HepG2 (cell line): ENCODE measurements at regions not wholly inside any gene's neighbourhood (a gene's known extent, or its start where the extent isn't known, plus 50 kb on each side); places are given as distances from the start of the nearest gene placed in this dataset.

Experiments
- ETV6 ChIP-seq: sonication (generic); formaldehyde crosslinking; conservative IDR thresholded peaks from 2 replicates; pipeline ENCODE4 v1.4.0; 2020; ENCODE audit warnings: missing genetic modification reagents
- FOXA3 ChIP-seq: IDR thresholded peaks from 2 replicates; pipeline ENCODE4 v1.6.1; 2016; ENCODE audit warnings: missing genetic modification reagents, missing compliant biosample characterization
- GATAD2A ChIP-seq: IDR thresholded peaks from 2 replicates; pipeline ENCODE4 v1.6.1; 2016
- GTF3A ChIP-seq: sonication (generic); formaldehyde crosslinking; conservative IDR thresholded peaks from 2 replicates; pipeline ENCODE4 v1.4.0; 2020; ENCODE audit warnings: mild to moderate bottlenecking, missing genetic modification reagents
- HHEX ChIP-seq: IDR thresholded peaks from 2 replicates; pipeline ENCODE4 v1.6.1; 2016; ENCODE audit warnings: control low read depth
- HMG20B ChIP-seq: conservative IDR thresholded peaks from 2 replicates; pipeline ENCODE4 v1.6.1; 2016; ENCODE audit warnings: missing genetic modification reagents, missing compliant biosample characterization
- KAT8 ChIP-seq: IDR thresholded peaks from 2 replicates; pipeline ENCODE4 v1.6.1; 2016; ENCODE audit warnings: missing genetic modification reagents, missing compliant biosample characterization
- MAZ ChIP-seq, 2 experiments: sonication (generic) in 1 of 2; formaldehyde crosslinking in 1 of 2; IDR thresholded peaks; 2 replicates each; pipeline versions ENCODE4 v1.5.0 to v1.6.1; 2012 to 2020; ENCODE audit warnings: low read depth in 2 of 2, mild to moderate bottlenecking in 2 of 2, borderline replicate concordance in 1 of 2, improper control_type of control experiment in 1 of 2, low read length in 1 of 2, missing genetic modification reagents in 1 of 2, moderate library complexity in 1 of 2
- MIXL1 ChIP-seq: IDR thresholded peaks from 2 replicates; pipeline ENCODE4 v1.6.1; 2016
- RFX3 ChIP-seq: IDR thresholded peaks from 2 replicates; pipeline ENCODE4 v1.6.1; 2016; ENCODE audit warnings: missing biosample characterization, missing genetic modification reagents
- SOX13 ChIP-seq, 3 experiments: fragments of 450-650 bp in 1 of 3; sonication (generic) in 1 of 3; formaldehyde crosslinking in 1 of 3; IDR thresholded peaks in 2 of 3; conservative IDR thresholded peaks in 1 of 3; 2 replicates each; pipeline versions ENCODE4 v1.5.0 to v1.6.1; 2016 to 2020; ENCODE audit warnings: antibody characterized with exemption in 1 of 3, mild to moderate bottlenecking in 1 of 3, missing compliant biosample characterization in 1 of 3, missing genetic modification reagents in 1 of 3, moderate library complexity in 1 of 3
- SSRP1 ChIP-seq: IDR thresholded peaks from 2 replicates; pipeline ENCODE4 v1.6.1; 2016; ENCODE audit warnings: control low read depth
- ZBTB20 ChIP-seq: sonication (generic); formaldehyde crosslinking; IDR thresholded peaks from 2 replicates; pipeline ENCODE4 v1.8.1; 2023; ENCODE audit warnings: missing genetic modification reagents, low read depth, mild to moderate bottlenecking, borderline replicate concordance
- ZFP90 ChIP-seq: sonication (generic); formaldehyde crosslinking; IDR thresholded peaks from 2 replicates; pipeline ENCODE4 v1.8.0; 2022; ENCODE audit warnings: missing genetic modification reagents, mild to moderate bottlenecking, inconsistent platforms, borderline replicate concordance
- ZKSCAN8 ChIP-seq: IDR thresholded peaks from 2 replicates; pipeline ENCODE4 v1.6.1; 2016; ENCODE audit warnings: borderline replicate concordance, missing genetic modification reagents, missing compliant biosample characterization
- ZNF12 ChIP-seq: sonication (generic); formaldehyde crosslinking; IDR thresholded peaks from 2 replicates; pipeline ENCODE4 v1.5.0; 2020; ENCODE audit warnings: missing genetic modification reagents
- ZNF768 ChIP-seq: sonication (generic); formaldehyde crosslinking; IDR thresholded peaks from 2 replicates; pipeline ENCODE4 v1.4.0; 2020; ENCODE audit warnings: missing genetic modification reagents
- TF ChIP-seq, protein P1 (sequence below): sonication (generic); formaldehyde crosslinking; IDR thresholded peaks from 2 replicates; pipeline ENCODE4 v1.5.1; 2020; ENCODE audit warnings: mild to moderate bottlenecking, missing genetic modification reagents, borderline replicate concordance

DNA sequence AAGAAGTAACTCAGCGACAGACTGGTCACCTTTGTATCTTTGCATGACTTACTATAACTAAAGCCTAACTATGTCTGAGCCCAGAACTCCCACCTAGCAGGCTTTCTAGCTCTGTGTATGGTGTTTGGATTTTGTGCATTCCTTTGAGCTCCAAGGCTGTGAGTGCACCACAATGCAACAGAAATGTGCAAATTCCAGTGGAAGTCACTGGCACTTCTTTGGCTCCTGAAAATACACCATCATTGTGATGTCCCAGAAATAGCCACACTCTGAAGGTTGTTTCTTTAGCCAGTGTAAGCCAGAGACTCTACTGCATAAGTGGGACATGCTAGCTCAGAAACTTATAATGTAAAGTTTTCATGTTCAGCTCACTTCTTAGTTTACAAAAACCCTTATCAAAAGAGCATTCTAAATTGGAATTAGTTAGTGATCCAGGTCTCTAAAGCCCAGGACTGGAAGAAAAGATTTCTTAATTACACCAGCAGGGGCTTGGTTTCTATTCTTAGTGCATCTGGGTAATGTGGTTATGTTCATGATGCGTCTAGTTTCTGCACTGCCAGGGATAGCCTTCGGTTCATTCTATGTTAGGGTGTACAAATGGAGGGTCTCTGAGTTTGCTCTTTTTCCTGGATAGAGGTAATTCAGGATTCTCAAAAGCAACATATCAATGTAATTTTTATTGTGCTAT lies 1239.5 kb upstream of the ZEB2 start (continued):
- TF ChIP-seq, protein P1, sequence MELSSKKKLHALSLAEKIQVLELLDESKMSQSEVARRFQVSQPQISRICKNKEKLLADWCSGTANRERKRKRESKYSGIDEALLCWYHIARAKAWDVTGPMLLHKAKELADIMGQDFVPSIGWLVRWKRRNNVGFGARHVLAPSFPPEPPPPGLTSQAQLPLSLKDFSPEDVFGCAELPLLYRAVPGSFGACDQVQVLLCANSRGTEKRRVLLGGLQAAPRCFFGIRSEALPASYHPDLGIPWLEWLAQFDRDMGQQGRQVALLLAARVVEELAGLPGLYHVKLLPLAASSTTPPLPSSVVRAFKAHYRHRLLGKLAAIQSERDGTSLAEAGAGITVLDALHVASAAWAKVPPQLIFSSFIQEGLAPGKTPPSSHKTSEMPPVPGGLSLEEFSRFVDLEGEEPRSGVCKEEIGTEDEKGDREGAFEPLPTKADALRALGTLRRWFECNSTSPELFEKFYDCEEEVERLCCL (CRISPR knock-in tag) = no peak
- 0 out of 2 replicates have a peak, but pooled peaks have one; percentile 28 for TF ChIP-seq ZBTB20 (CRISPR knock-in tag)
- no peak for TF ChIP-seq ETV6 (CRISPR knock-in tag)
- peak; percentile 63 for TF ChIP-seq GATAD2A (CRISPR knock-in tag)
- no peak for TF ChIP-seq ZNF12 (CRISPR knock-in tag)
- no peak for TF ChIP-seq GTF3A
- no peak for TF ChIP-seq RFX3
- 0 out of 2 replicates have a peak, but pooled peaks have one; percentile 24 for TF ChIP-seq ZKSCAN8 (CRISPR knock-in tag)
- TF ChIP-seq FOXA3 (CRISPR knock-in tag) = peak; percentile 24; the same call in 1 of the 2 replicates
- TF ChIP-seq ZFP90 (CRISPR knock-in tag) = no peak
- TF ChIP-seq HHEX = no peak
- no peak for TF ChIP-seq KAT8 (CRISPR knock-in tag)
- TF ChIP-seq ZNF768 (CRISPR knock-in tag) = no peak
- TF ChIP-seq SOX13 (IDR thresholded peaks at IDR 0.05) = no peak
- TF ChIP-seq SOX13 (CRISPR knock-in tag; conservative IDR thresholded peaks at IDR 0.05 in 1 of 2, IDR thresholded peaks at IDR 0.05 in 1 of 2) = peak in 1 of 2 experiments; percentile 66; a peak in 2 of 4 replicates
- no peak for TF ChIP-seq SSRP1 (CRISPR knock-in tag)
- 0 out of 2 replicates have a peak, but pooled peaks have one; percentile 19 for TF ChIP-seq HMG20B (CRISPR knock-in tag)
- TF ChIP-seq MAZ (IDR thresholded peaks at IDR 0.05; ENCODE audit: borderline replicate concordance, low read depth, low read length) = no peak
- TF ChIP-seq MAZ (CRISPR knock-in tag; IDR thresholded peaks at IDR 0.05; ENCODE audit: low read depth) = no peak
- 0 out of 2 replicates have a peak, but pooled peaks have one; percentile 18 for TF ChIP-seq MIXL1 (CRISPR knock-in tag)
